Inflammatory macrophage (primary cell): ENCODE measurements at regions not wholly inside any gene's neighbourhood (a gene's known extent, or its start where the extent isn't known, plus 50 kb on each side); places are given as distances from the start of the nearest gene placed in this dataset.
"Not testable (repeated sequence)": the region's sequence is repeated elsewhere in the genome, so short reads cannot be mapped to it uniquely, and the experiment has no call there.

Experiments
- DNase-seq, 2 donors: peaks; one replicate each; pipeline ENCODE4 v3.0.0-alpha.2; 2020 to 2022

GRCh38 chr13:44311011-44311780, 62.4 kb upstream of the SERP2 start:
- peak in 1 of 2 donors; percentile 25 for DNase-seq

DNA sequence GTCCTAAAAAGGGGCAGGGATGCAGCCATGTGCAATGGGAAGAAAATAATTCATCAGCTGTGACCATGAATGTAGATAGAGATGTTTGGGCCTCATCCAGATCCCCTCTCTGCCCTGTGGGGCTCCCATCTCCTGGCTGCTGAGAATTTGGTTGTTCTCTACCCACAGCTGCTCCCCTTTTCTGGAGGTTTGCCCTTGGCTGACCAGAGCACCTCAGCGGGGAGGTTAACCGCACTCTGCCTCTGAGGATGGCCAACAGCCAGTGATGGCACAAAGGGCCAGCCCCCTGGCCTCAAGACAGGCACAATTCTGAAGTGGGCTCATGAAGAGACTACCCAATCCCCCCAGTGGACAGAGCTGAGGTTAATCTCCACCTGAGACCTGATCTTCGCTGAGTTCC, 61.5 kb upstream of the SERP2 start:
- DNase-seq = no peak

GRCh38 chr13:44312834-44313551, 60.6 kb upstream of the SERP2 start:
- peak in 1 of 2 donors; percentile 39 for DNase-seq

DNA sequence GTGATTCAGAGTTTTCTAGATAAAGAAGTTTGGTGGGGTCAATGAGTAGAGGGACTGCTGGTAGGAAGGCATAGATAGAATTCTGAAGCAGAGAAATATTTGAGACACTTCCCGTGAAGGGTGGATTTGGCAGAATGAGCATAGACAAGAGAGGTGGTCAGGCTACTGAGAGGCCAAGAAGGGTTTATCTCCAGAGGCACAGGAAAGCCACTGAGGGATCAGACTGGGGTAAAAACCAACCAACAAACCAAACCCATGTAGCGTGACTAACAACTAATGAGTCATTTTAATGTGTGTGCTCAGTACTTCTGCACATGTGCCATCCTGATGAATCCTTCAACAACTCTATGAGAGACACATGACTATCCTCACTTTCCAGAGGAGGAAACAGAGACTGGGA, 60.0 kb upstream of the SERP2 start:
- peak in 1 of 2 donors; percentile 15 for DNase-seq

- not testable (repeated sequence) for DNase-seq
These were observed 59.5 kb upstream of the SERP2 start for GRCh38 chr13:44314160-44314559.

- no peak for DNase-seq
These were observed 55.9 kb upstream of the SERP2 start for GRCh38 chr13:44317752-44318151.

DNA sequence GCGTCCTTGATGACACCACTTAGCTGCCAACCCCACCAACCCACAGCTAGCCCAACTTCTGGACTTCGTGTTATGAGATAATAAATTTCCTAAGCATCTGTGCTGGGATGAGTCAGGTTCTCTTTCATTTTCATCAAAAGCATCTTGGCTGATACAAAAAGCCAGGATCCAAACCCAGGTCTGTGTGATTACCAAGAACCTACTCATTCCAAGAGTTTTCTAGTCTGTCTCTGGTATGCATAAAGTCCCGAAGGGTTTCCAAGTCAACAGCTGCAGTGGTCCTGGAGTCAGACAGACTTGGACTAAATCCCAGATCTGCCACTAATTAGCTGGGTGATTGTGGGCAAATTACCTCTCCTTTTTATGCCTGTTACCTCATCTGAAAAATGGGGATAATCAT, 55.5 kb upstream of the SERP2 start:
- no peak for DNase-seq

- DNase-seq = no peak
These were observed 53.0 kb upstream of the SERP2 start for GRCh38 chr13:44320611-44321010.

DNA sequence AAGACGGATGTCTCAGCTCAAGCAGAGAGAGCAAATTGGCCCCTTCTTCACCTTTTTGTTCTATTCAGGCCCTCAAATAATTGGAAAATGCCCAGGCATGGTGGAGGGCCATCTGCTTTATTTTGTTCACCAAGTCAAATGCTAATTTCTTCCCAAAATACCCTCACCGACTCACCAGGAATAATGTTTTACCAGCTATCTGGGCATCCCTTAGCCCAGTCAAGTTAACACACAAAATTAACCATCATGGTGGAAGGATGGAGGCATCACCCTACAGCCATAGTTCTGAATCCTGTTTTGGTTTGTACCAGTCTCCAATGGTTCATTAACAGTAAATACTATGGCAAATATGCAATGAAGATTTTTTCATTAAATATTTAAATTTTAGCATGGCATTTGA, 51.7 kb upstream of the SERP2 start:
- DNase-seq = no peak

GRCh38 chr13:44322928-44323327, 50.7 kb upstream of the SERP2 start:
- no peak for DNase-seq

GRCh38 chr13:44323754-44324153, 49.9 kb upstream of the SERP2 start:
- no peak for DNase-seq
